ENCODE measurements at regions not wholly inside any gene's neighbourhood (a gene's known extent, or its start where the extent isn't known, plus 50 kb on each side); places are given as distances from the start of the nearest gene placed in this dataset.
"Not testable (repeated sequence)": the region's sequence is repeated elsewhere in the genome, so short reads cannot be mapped to it uniquely, and the experiment has no call there.

GRCh38 chr14:30322819-30323218 lies 236.1 kb upstream of the G2E3 start:
- DNase-seq = no peak

DNA sequence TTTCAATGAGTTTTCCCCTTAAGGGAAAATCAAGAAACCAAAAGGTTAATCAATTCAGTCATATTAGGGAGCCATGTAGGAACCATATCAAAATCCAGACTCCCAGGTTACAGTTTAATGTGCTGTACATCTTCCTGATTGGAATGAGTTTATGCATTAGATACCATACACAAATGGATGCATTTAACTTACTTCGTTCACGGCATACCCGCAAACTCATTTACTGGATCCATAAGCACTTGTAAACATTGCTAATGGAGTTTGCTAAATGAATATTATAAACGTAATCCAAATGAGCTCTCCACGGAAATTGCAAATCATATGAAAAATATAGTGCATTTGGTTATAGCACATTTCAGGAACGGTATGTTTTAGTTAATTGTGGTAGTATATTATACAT lies 228.9 kb upstream of the G2E3 start:
- no peak for DNase-seq

GRCh38 chr14:30330445-30330844 lies 228.5 kb upstream of the G2E3 start:
- no peak for DNase-seq

GRCh38 chr14:30331030-30331429 lies 227.9 kb upstream of the G2E3 start:
- no peak for DNase-seq

GRCh38 chr14:30332374-30332773 lies 226.6 kb upstream of the G2E3 start:
- DNase-seq = no peak

DNA sequence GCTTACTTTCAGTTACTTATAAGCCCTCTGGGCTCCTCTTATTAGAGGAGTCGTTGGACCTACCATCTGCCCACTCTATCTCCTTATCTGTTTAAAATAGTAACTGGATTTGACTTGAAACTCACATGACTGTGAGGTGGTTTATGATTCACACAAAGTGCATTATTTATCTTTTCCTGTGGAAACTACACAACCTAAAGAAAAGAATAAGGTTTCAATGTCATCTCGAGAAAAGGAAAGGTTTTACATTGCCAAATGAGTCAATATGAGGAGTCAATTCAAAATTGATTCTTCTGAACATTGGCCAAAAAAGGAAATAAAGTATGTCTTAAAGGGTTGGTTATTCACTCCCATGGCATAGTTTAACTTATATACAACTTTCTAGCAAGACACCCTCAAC lies 225.0 kb upstream of the G2E3 start:
- DNase-seq = no peak

GRCh38 chr14:30337456-30337855 lies 221.5 kb upstream of the G2E3 start:
- DNase-seq = no peak

DNA sequence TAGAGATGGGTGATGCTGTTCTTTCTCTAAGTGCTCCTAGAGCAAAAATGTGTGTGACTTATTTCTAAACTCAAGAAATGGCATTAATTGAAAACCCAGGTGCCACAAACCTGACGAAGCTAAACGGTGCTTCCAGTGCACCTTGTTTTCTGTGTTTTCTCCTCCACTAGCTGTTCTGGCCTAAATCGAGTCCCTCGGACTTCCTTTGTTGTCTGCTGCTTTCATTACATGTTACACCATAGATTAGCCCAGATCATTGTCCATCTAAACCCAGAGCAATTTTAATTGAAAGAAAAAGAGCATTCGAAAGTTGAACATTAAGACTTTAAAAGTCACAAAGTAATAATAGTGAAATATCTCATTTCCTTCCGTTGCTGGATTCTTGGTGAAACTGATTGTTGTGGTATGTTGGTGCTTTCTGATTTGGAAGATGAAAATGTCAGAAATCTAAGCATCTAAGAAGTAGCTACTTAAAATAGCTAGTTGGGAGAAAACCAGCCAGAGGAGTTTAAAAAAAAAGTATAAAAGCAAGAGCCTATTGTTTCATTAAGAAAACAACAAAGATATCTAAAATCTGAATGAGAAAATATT lies 219.6 kb upstream of the G2E3 start:
- no peak for DNase-seq

- DNase-seq = no peak
Measured at GRCh38 chr14:30340495-30340894, 218.5 kb upstream of the G2E3 start.

- DNase-seq = no peak
Measured at GRCh38 chr14:30345511-30345910, 213.4 kb upstream of the G2E3 start.

DNA sequence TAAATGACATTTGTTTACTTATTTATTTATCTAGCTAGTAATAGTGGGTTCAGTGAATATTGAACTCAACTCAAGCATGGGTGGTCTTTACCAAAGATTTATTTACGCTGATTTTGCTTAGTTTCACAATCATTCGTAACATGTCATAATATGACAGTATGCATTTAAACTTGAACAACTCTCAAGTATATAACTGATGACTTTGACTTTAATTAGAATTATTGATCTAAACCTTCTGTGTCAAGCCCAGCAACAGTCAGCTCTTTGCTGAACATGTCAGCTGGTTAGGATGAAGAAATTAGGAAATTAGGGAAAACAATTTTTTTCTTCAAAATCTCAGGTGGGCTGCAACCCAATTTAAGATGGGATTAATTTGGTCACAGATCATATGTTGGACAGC lies 210.5 kb upstream of the G2E3 start:
- no peak for DNase-seq

GRCh38 chr14:30349520-30349919 lies 209.4 kb upstream of the G2E3 start:
- DNase-seq = no peak

GRCh38 chr14:30354439-30354838 lies 204.5 kb upstream of the G2E3 start:
- DNase-seq = no peak

DNA sequence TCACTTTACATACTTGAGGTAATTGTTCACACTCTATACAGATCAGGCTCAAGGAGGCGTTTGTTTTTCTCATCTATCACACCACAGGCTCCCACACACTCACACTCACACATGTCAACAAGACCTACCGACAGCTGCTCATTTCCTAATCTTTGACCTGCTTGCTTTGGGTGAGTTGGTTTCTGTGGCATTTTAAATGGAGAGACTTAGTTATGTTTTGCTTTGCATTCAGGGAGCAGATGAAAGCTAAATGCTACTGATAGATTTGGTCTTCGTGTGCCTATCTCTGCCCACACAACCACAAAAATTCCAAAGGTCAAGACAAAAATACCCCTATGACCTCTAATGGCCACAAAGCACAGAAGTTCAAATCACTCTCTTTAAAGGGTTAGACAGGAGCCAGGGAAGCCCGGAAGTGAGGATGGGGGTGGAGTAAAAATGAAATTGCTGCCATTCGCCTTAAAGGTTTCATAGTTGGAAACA lies 203.5 kb upstream of the G2E3 start:
- no peak for DNase-seq

DNA sequence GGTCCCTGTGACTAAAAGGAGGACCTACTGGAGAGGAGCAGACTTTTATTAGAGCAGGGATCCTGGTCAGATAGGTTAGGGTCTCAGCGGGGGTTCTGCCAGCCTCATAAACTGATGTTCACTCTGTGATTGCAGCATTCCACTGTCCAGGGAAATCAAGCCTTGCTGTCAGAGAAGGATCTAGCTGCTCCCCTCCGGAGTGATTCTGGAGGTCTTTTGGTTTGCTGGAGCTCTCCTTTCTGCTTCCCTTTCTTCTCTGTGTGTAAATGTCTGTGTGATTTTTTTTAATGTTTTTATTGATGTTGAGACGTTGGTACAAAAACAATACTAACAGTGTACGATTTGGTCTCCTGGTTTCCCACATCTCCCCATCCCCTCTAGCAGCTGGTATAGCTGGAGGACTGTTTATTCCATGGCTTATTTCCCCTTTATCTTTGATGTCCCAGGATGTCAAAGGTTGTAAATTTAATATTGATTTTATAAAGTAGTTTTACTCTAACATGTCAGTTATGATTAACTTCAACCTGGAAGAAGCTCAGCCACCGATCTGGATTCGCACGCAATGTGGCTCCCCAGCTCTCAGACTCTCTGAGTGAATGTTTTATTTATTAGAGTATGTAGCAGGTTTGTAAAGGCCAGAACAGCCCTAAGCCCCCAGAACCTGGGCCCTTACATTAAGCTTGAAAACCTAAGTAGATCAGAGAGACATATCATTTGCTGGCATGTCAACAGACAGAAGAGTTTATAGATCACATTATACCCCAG lies 202.3 kb upstream of the G2E3 start:
- DNase-seq = no peak

- no peak for DNase-seq
Measured at GRCh38 chr14:30357791-30358190, 201.2 kb upstream of the G2E3 start.

GRCh38 chr14:30362369-30363218 lies 196.4 kb upstream of the G2E3 start:
- no peak for DNase-seq

DNA sequence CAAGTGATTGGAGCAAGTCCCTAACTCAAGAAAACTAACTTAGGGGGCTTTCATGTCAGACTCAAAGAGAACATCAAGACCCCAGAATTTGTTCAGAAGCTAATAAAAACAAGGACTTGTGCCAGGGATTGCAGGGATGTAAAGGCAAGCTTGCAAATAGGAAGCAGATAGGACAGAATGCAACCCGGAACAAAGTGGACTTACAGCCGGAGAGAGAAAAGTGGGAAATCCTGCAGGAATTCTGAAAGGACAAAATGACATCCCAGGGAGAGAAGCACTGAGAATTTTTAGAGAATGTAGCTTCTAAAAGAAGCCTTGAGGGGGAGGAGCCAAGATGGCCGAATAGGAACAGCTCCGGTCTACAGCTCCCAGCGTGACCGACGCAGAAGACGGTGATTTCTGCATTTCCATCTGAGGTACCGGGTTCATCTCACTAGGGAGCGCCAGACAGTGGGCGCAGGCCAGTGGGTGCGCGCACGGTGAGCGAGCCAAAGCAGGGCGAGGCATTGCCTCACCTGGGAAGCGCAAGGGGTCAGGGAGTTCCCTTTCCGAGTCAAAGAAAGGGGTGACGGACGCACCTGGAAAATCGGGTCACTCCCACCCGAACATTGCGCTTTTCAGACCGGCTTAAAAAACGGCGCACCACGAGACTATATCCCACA lies 195.6 kb upstream of the G2E3 start:
- not testable (repeated sequence) for DNase-seq

DNA sequence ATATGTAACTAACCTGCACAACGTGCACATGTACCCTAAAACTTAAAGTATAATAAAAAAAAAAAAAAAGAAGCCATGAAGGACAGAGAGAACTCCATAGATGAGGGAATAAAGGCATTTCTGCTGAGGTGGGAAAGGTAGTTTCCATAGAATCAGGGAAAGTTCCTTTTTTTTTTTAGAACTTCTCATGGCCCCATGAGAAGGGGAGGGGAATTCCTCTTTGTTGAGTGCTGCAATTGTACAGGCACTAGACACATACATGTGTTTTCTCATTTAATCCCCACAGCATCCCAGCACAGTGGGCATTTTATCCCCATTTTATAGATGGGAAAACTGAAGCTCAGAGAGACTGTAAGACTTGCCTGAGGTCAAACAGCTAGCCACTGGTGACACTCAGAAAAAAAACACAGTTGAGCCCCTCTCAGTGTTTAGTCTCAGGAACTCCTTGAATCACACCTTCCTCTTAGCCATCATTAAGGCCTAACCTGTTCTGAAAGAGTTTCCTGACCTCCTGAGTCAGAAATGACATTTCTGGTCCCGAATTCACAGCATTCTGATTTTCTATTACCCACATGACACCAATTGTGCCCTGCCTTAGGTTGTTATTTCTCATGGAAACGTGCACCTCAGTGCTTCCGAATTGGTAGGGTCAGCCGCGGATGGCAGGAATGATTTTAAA lies 189.3 kb upstream of the G2E3 start:
- DNase-seq = no peak

DNA sequence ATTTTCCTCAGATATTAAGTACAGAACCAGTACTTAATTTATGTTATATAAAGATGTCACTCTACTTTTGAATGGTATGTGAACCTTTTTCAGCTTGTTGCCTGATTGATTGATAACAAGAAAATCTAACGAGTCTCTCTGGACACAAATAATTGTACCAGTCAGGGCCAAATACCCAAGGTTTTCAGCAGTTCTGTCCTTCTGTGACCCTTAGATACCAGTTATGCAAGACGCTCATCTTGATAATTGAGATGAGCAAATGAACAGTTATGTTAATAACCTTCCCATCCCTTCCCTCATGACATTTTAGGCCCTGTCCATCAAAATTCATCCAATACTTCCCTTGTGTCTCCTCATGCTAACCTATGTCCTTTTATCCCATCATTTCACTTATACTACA lies 185.9 kb upstream of the G2E3 start:
- no peak for DNase-seq

DNA sequence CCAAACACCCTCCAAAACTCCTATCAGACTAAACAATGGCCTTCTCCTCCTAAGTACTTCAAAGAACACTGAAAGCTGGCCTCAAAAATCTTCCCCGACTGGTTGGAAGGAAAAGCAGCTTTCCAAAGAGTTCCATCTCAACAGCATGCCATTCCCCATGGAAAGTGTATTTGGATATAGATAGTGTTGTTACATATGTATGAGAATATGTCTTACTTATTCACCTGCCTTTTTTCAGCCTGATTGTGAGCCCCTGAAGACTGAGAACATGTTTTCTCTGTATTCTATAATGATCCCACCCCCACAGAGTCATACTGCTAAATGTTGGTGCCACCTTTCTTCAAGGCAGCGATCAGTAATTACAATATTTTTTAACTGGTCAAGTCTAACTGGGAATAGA lies 185.4 kb upstream of the G2E3 start:
- DNase-seq = no peak

DNA sequence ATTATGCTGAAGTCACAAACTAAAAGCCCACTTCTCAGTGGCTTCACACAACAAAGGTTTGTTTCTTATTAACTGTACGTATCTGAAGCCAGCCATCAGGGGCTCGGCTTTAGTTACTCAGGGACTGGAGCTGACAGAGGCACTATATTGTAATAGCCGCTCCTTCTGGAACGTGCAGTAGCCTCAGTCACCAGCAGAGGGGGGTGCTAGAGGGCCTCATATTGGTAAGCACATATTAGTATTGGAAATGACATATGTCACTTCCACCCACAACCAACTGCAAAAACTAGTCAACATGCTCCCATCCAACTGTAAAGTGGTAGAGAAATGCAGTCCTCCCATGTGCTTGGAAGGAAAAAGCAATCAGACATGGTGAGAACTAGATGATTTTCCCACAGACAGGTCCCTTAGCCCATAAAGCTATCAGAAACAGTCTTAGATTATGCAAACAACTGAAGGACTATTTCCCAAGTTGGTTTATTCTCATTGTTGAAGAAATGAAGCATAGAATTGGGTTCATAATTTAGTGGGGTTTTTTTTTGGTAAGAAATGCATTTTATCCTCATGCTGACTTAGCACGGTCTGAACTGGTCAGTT lies 183.6 kb upstream of the G2E3 start:
- DNase-seq = peak; percentile 3

Data from GOT3 (cell line).